ENCODE measurements at regions not wholly inside any gene's neighbourhood (a gene's known extent, or its start where the extent isn't known, plus 50 kb on each side); places are given as distances from the start of the nearest gene placed in this dataset.

- TF ChIP-seq CTCF (IDR thresholded peaks at IDR 0.05; ENCODE audit: insufficient read depth, low read depth, low read length, missing control alignments), result no peak
- no peak for DNase-seq (ENCODE audit: low read depth)
- H3K4me3 ChIP-seq (ENCODE audit: low read length), result no peak overlapping the region
These were observed 86.5 kb downstream of the ICOS start for GRCh38 chr2:204023088-204023487.

GRCh38 chr2:204024503-204024902 is 87.9 kb downstream of the ICOS start:
- DNase-seq (ENCODE audit: low read depth), result peak; percentile 61
- peak; percentile 82 for TF ChIP-seq CTCF (IDR thresholded peaks at IDR 0.05; ENCODE audit: insufficient read depth, low read depth, low read length, missing control alignments)
- no peak overlapping the region for H3K4me3 ChIP-seq (ENCODE audit: low read length)

- no peak overlapping the region for H3K4me3 ChIP-seq (ENCODE audit: low read length)
- TF ChIP-seq CTCF (IDR thresholded peaks at IDR 0.05; ENCODE audit: insufficient read depth, low read depth, low read length, missing control alignments), result no peak
- no peak for DNase-seq (ENCODE audit: low read depth)
These were observed 88.4 kb downstream of the ICOS start for GRCh38 chr2:204024906-204025475.

- no peak for TF ChIP-seq CTCF (IDR thresholded peaks at IDR 0.05; ENCODE audit: insufficient read depth, low read depth, low read length, missing control alignments)
These were observed 89.7 kb downstream of the ICOS start for GRCh38 chr2:204026294-204026693.

GRCh38 chr2:204027091-204027490 is 90.5 kb downstream of the ICOS start:
- DNase-seq (ENCODE audit: low read depth), result peak; percentile 74
- TF ChIP-seq CTCF (IDR thresholded peaks at IDR 0.05; ENCODE audit: insufficient read depth, low read depth, low read length, missing control alignments), result no peak

More at GRCh38 chr2:204026294-204026693, 89.7 kb downstream of the ICOS start:
- DNase-seq (ENCODE audit: low read depth), result no peak
- no peak overlapping the region for H3K4me3 ChIP-seq (ENCODE audit: low read length)

GRCh38 chr2:204030322-204030721 is 93.8 kb downstream of the ICOS start:
- H3K4me3 ChIP-seq (ENCODE audit: low read length), result no peak overlapping the region
- no peak for DNase-seq (ENCODE audit: low read depth)
- TF ChIP-seq CTCF (IDR thresholded peaks at IDR 0.05; ENCODE audit: insufficient read depth, low read depth, low read length, missing control alignments), result no peak

More at GRCh38 chr2:204027091-204027490, 90.5 kb downstream of the ICOS start:
- no peak overlapping the region for H3K4me3 ChIP-seq (ENCODE audit: low read length)

- no peak for DNase-seq (ENCODE audit: low read depth)
- no peak overlapping the region for H3K4me3 ChIP-seq (ENCODE audit: low read length)
- TF ChIP-seq CTCF (IDR thresholded peaks at IDR 0.05; ENCODE audit: insufficient read depth, low read depth, low read length, missing control alignments), result no peak
These were observed 94.5 kb downstream of the ICOS start for GRCh38 chr2:204031056-204031455.

Measured in epithelial cell of esophagus (primary cell).